ENCODE measurements at regions not wholly inside any gene's neighbourhood (a gene's known extent, or its start where the extent isn't known, plus 50 kb on each side); places are given as distances from the start of the nearest gene placed in this dataset.

- ChIA-PET POLR2A (ENCODE audit: unreplicated experiment) (no interaction called here), CTCF (no interaction called here)
- dilution Hi-C loops (cut with HindIII; ENCODE audit: low sequenced_read_pairs, unreplicated experiment) = no loop called here
- Histone ChIP-seq H3K14ac (replicated peaks; ENCODE audit: low read depth, low read length) (no peak overlapping the region), H3K27ac (ENCODE audit: insufficient read depth, low read length) (no peak overlapping the region), H3K4ac (ENCODE audit: low read depth, low read length) (no peak overlapping the region), H4K8ac (ENCODE audit: low read depth in 2 of 2, low read length in 2 of 2) (no peak overlapping the region), H3K4me3 (ENCODE audit: insufficient read depth, low read depth, low read length) (no peak overlapping the region), H2BK5ac (ENCODE audit: low read depth, low read length, poor library complexity, severe bottlenecking) (no peak overlapping the region), H3K27me3 (ENCODE audit: control insufficient read depth, insufficient read depth, low read length) (no peaks in the 10 kb centered on the region), H2BK15ac (ENCODE audit: low read depth, low read length) (no peak overlapping the region), H4K20me1 (ENCODE audit: insufficient read depth, low read length) (no peaks in the 10 kb centered on the region), H3K56ac (ENCODE audit: extremely low read depth, insufficient read depth, low read length) (no peak overlapping the region), H2AK9ac (replicated peaks; ENCODE audit: low read depth, low read length, poor library complexity) (no peak overlapping the region), H3K9ac (ENCODE audit: low read depth, low read length) (no peak overlapping the region), H3K9me3 (ENCODE audit: control insufficient read depth, insufficient read depth, low read length) (no peaks in the 10 kb centered on the region; the same call in 1 of the 2 replicates), H2AK5ac (ENCODE audit: low read depth, low read length) (no peak overlapping the region), H2AFZ (replicated peaks; ENCODE audit: low read length, poor library complexity) (no peak overlapping the region), H3K18ac (ENCODE audit: low read depth, low read length) (no peak overlapping the region), H3K36me3 (ENCODE audit: control insufficient read depth, insufficient read depth, low read length) (no peaks in the 10 kb centered on the region), H3K23ac (ENCODE audit: low read depth, low read length) (no peak overlapping the region), H3K4me1 (ENCODE audit: control insufficient read depth, insufficient read depth, low read length) (peaks cover 2% of the 10 kb centered on the region; the same call in 1 of the 2 replicates), H2BK20ac (ENCODE audit: low read depth, low read length) (no peak overlapping the region), H2BK120ac (ENCODE audit: low read depth, low read length) (no peak overlapping the region), H4K5ac (ENCODE audit: low read depth, low read length) (no peak overlapping the region), H3K4me2 (ENCODE audit: low read depth, low read length) (no peak overlapping the region), H3K79me1 (ENCODE audit: low read depth in 1 of 2, low read length in 2 of 2) (no peaks in the 10 kb centered on the region), H3K9me1 (ENCODE audit: insufficient read depth, low read length) (peaks cover 4% of the 10 kb centered on the region; the same call in 1 of the 2 replicates), H4K91ac (ENCODE audit: insufficient read depth, low read depth, low read length) (no peak overlapping the region)
- BruUV-seq (replicated peaks) = no TSS peak
- no peak for ATAC-seq (ENCODE audit: low read depth)
- DNase-seq = no peak
- in situ Hi-C loops (cut with MboI; ENCODE audit: low sequenced_read_pairs) = no loop called here
- TF ChIP-seq MAFK (IDR thresholded peaks at IDR 0.05; ENCODE audit: low read depth, low read length) (no peak), BHLHE40 (IDR thresholded peaks at IDR 0.05; ENCODE audit: low read depth, low read length) (no peak), SMC3 (IDR thresholded peaks at IDR 0.05; ENCODE audit: low read depth, low read length) (no peak), CEBPB (IDR thresholded peaks at IDR 0.05; ENCODE audit: low read depth, low read length) (no peak), ELK1 (IDR thresholded peaks at IDR 0.05; ENCODE audit: borderline replicate concordance, low read depth, low read length) (no peak), NFE2L2 (IDR thresholded peaks at IDR 0.05; ENCODE audit: low read depth, low read length) (no peak), CHD1 (IDR thresholded peaks at IDR 0.05; ENCODE audit: low read depth, low read length) (no peak), CTCF (conservative IDR thresholded peaks at IDR 0.05; ENCODE audit: low read depth, low read length) (no peak), RFX5 (IDR thresholded peaks at IDR 0.05; ENCODE audit: low read depth, low read length) (no peak), USF2 (IDR thresholded peaks at IDR 0.05; ENCODE audit: low read depth, low read length) (no peak), RCOR1 (IDR thresholded peaks at IDR 0.05; ENCODE audit: insufficient replicate concordance, low read length) (no peak), MAZ (IDR thresholded peaks at IDR 0.05; ENCODE audit: borderline replicate concordance, low read depth, low read length) (no peak), FOS (IDR thresholded peaks at IDR 0.05; ENCODE audit: low read depth, low read length) (no peak), RAD21 (IDR thresholded peaks at IDR 0.05; ENCODE audit: low read length) (no peak), POLR2A (IDR thresholded peaks at IDR 0.05; ENCODE audit: low read depth, low read length) (no peak), MXI1 (IDR thresholded peaks at IDR 0.05; ENCODE audit: borderline replicate concordance, low read depth, low read length) (no peak)
- WGBS, 2 experiments (ENCODE audit: extremely low coverage in 2 of 2, insufficient read length in 1 of 2) = 85% methylated on average over 3 of the region's 6 CpGs; no CpG with 5 or more reads in 1 of the 2 experiments
- intact Hi-C loops (cut with micrococcal nuclease) = no loop called here
These were observed 62.6 kb downstream of the CTAGE1 start for GRCh38 chr18:22355069-22355468.

Data from IMR-90 (cell line).